ENCODE measurements at regions not wholly inside any gene's neighbourhood (a gene's known extent, or its start where the extent isn't known, plus 50 kb on each side); places are given as distances from the start of the nearest gene placed in this dataset.
A peak's percentile ranks its signal among the peaks of the same experiment; 100 is the strongest.

DNA sequence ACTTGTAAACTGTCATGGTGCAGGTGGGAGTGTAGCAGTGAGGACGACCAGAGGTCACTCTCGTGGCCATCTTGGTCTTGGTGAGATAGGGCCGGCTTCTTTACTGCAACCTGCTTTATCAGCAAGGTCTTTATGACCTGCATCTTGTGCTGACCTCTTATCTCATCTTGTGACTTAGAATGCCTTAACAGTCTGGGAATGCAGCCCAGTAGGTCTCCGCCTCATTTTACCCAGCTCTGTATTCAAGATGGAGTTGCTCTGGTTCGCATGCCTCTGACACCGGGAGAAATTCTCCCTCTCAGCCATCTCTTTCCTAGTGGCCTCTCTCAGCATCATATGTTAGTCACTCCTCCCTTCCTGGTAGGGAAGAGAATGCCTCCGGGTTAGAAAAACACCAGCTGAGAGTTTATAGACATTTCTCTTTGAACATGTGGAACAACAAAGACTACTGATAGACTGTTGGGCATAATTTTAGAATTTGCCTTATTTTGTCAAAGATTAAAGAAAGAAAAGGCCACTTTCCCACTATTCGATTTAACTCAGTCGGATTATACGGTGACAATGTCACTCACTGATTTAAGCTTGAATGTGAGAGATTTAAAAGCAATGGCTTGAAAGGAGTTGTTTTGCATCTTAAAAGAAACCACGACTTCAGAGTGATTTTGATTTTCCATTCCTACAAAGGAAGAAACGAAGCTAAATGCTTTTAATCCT lies 67.9 kb upstream of the SNX9 start:
- H3K4me3 ChIP-seq: no peak overlapping the region
- TF ChIP-seq, protein P1, sequence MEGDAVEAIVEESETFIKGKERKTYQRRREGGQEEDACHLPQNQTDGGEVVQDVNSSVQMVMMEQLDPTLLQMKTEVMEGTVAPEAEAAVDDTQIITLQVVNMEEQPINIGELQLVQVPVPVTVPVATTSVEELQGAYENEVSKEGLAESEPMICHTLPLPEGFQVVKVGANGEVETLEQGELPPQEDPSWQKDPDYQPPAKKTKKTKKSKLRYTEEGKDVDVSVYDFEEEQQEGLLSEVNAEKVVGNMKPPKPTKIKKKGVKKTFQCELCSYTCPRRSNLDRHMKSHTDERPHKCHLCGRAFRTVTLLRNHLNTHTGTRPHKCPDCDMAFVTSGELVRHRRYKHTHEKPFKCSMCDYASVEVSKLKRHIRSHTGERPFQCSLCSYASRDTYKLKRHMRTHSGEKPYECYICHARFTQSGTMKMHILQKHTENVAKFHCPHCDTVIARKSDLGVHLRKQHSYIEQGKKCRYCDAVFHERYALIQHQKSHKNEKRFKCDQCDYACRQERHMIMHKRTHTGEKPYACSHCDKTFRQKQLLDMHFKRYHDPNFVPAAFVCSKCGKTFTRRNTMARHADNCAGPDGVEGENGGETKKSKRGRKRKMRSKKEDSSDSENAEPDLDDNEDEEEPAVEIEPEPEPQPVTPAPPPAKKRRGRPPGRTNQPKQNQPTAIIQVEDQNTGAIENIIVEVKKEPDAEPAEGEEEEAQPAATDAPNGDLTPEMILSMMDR (IDR thresholded peaks at IDR 0.05; ENCODE audit: low read depth, low read length): no peak
- no peaks in the 10 kb centered on the region for H3K36me3 ChIP-seq
- no peak overlapping the region for H3K27ac ChIP-seq
- no peaks in the 10 kb centered on the region for H3K9me3 ChIP-seq (ENCODE audit: low read depth)
- no peaks in the 10 kb centered on the region for H3K27me3 ChIP-seq
- no peak for DNase-seq (ENCODE audit: low read depth in 1 of 2, low spot score in 1 of 2)
- H3K4me1 ChIP-seq (ENCODE audit: low read depth): no peaks in the 10 kb centered on the region

DNA sequence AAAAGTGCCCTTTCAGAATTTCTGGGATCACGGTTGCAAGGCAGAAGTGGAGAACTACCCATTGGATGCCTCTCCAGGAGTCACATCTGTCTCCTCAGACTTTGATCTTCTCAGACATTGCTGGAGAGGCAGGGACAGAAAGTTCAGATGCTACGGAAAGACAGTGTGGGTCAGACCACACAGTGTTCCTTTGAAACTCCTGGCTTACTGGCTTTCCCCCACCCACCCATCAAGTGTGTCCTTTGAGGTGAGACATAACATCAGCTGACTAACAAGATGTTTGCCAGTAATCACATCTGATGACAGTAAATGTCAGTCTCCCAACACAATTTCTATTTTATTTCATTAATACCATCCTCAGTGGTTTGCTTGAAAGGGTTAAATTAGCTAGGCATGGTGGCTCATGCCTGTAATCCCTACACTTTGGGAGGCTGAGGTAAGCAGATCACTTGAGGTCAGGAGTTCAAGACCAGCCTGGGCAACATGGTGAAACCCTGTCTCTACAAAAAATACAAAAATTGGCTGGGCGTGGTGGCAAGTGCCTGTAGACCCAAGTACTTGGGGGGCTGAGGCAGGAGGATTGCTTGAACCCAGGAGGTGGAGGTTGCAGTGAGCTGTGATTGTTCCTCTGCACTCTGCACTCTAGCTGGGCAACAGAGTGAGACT lies 67.2 kb upstream of the SNX9 start:
- Histone ChIP-seq H3K27me3 (no peaks in the 10 kb centered on the region), H3K27ac (no peak overlapping the region), H3K9me3 (ENCODE audit: low read depth) (no peaks in the 10 kb centered on the region), H3K4me1 (ENCODE audit: low read depth) (no peaks in the 10 kb centered on the region), H3K36me3 (no peaks in the 10 kb centered on the region), H3K4me3 (no peak overlapping the region)
- TF ChIP-seq, protein P1 (IDR thresholded peaks at IDR 0.05; ENCODE audit: low read depth, low read length): no peak
- no peak for DNase-seq (ENCODE audit: low read depth in 1 of 2, low spot score in 1 of 2)

DNA sequence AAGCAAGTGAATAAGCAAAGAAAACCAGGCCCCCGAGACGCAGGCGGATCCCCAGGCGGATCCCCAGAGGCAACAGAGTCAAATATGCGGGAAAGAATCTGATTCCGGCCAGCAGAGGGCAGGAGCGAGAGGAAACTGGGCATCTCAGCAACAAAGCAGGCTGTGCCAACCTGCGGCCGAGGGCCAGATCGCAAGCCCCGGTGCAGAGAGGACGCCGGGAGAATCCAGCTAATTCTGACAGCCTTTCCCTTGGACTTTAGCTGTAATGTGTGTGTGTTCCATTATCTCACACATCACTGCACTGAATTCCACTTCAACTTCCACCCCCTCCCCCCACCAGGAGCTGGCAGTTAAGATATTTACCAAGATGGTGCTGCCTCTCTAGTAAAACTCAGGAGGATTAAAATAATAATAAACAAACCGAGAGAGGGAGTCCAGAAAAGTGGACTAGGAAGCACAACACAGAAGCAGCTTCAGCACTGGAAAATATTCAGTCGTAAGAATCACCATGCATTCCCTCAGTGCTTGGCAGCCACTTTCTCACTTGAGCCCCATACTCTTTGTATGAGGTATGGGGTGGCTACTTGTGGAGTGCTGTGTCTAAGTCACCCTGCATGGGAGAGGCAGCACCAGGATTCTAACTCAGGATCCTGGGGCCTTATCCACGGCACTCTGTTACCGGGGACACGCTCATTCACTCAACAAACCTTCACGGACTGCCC lies 66.2 kb upstream of the SNX9 start:
- H3K27ac ChIP-seq: no peak overlapping the region
- peak; percentile 83 to 87 for DNase-seq (ENCODE audit: low read depth in 1 of 2, low spot score in 1 of 2)

DNA sequence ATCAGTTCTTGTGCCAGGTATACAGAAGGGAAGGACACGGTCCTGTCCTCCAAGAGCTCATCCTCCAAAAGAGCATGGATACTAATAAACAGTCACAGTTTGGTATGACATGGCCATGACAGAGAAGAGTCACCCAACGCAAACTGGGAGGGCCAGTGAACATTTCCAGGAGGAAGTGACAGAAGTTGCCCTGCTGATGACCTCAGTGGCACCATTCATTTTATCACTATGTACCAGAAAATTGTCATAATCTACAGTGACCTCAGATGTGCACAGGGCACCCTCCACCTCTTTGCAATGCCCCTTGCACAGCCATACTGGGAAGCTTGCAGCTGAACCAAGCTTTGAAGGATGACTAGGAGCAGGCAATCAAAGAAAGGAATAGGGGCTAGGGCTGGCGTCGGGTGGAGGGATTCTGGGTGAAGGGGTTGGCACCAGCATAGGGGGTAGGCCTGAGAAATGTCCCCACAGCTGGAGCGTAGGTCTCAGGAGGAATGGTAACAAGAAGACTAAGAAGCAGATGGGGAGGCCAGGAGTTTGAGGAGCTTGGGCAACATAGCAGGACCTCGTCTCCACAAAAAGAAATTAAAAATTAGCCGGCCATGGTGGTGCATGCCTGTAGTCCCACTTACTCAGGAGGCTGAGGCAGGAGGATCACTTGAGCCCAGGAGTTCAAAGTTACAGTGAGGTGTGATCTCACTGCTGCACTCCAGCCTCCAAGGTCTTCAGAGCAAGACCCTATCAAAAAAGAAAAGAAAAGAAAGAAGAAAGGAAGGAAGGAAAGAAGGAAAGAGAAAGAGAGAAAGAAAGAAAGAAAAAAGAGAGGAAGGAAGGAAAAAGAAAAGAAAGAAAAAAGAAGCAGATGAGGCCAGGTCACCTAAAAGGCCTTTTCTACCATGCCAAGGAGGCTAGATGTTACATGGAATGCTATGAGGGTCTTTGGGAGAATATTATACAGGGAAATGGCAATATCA lies 65.3 kb upstream of the SNX9 start:
- DNase-seq (ENCODE audit: low read depth in 1 of 2, low spot score in 1 of 2): no peak
- H3K36me3 ChIP-seq: no peaks in the 10 kb centered on the region
- H3K4me1 ChIP-seq (ENCODE audit: low read depth): no peaks in the 10 kb centered on the region
- no peak overlapping the region for H3K4me3 ChIP-seq
- H3K9me3 ChIP-seq (ENCODE audit: low read depth): no peaks in the 10 kb centered on the region
- no peaks in the 10 kb centered on the region for H3K27me3 ChIP-seq
- no peak overlapping the region for H3K27ac ChIP-seq
- TF ChIP-seq, protein P1 (IDR thresholded peaks at IDR 0.05; ENCODE audit: low read depth, low read length): no peak

More for the DNA sequence above, 66.2 kb upstream of the SNX9 start:
- Histone ChIP-seq H3K9me3 (ENCODE audit: low read depth) (no peaks in the 10 kb centered on the region), H3K4me3 (no peak overlapping the region), H3K27me3 (no peaks in the 10 kb centered on the region), H3K36me3 (no peaks in the 10 kb centered on the region), H3K4me1 (ENCODE audit: low read depth) (no peaks in the 10 kb centered on the region)
- TF ChIP-seq, protein P1 (IDR thresholded peaks at IDR 0.05; ENCODE audit: low read depth, low read length): peak; percentile 80

DNA sequence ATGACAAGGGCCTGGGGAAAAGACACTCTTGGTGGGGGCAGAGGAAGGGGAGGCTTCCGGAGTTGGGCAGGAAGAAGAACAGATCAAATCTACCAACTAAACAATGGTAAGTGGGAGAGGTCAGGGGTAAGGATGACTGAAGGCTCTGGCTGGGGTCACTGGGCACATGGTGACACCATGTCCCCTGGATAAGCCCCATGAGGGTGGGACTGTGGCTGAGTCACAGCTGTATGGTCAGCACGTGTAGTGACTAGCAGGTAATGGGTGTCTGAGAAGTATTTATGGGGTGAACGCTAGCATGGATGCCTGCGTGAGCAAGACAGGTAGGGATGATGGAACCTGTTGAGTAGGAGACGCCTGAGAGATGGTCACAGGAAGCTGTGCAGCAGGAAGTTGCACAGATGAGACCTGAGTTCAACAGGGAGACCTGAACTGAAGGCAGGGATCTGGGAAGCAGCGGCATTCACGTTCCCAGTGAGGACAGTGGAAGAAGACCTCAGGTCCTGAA lies 64.5 kb upstream of the SNX9 start:
- TF ChIP-seq, protein P1 (IDR thresholded peaks at IDR 0.05; ENCODE audit: low read depth, low read length): no peak
- Histone ChIP-seq H3K36me3 (no peaks in the 10 kb centered on the region), H3K27me3 (no peaks in the 10 kb centered on the region), H3K9me3 (ENCODE audit: low read depth) (no peaks in the 10 kb centered on the region), H3K4me3 (no peak overlapping the region), H3K27ac (no peak overlapping the region), H3K4me1 (ENCODE audit: low read depth) (no peaks in the 10 kb centered on the region)
- DNase-seq (ENCODE audit: low read depth in 1 of 2, low spot score in 1 of 2): no peak
